Stimulated activated CD8-positive, alpha-beta memory T cell treated with anti-CD3 and anti-CD28 coated beads, Interleukin-15, amount 100 ng/mL, for 48 hours (primary cell): ENCODE measurements at regions not wholly inside any gene's neighbourhood (a gene's known extent, or its start where the extent isn't known, plus 50 kb on each side); places are given as distances from the start of the nearest gene placed in this dataset.

Experiments used
- DNase-seq, 2 donors: peaks; one replicate each; pipeline ENCODE4 v3.0.0-alpha.2; 2020; ENCODE audit warnings: low read depth in 2 of 2

DNA sequence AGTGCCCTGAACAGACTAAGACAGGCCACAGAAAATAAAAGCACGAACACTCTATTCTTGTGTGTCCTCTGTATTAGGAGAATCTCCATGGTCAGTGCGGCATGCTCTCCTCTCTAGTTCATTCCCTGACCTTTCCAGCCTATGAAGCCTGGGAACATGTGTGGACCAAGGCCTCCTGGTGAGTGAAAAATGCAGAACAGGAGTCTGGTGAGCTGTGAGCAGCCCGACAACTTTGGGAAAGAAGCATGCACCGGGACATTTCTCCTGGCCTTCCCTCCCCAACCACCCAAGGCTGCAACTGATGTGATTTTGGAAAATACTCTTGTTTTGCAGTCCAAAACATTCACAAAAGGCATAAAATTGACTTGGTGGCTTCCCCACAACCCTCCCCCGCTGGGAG is 878.3 kb upstream of the ID2 start:
- DNase-seq = no peak

- no peak for DNase-seq
Observed at GRCh38 chr2:7809640-7810039, 872.2 kb upstream of the ID2 start.

DNA sequence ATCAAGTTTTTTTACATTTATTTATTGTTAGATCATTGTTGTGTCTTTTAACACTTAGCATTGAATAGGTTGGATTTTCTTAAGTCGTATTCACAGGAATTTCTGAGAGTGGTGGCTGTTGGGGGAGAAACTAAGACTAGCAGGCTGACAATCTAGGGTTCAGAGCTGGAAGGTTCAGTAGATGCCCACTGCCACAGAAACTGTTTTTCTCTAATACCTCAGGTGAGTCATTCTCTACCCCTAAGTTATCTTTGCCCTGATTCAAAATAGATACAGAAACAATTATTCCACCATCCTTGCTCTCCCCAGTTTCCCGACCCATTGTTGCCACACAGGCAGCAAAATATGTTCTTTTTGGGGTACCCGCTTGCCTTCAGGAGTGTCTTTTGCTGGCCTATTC is 870.8 kb upstream of the ID2 start:
- no peak for DNase-seq

DNA sequence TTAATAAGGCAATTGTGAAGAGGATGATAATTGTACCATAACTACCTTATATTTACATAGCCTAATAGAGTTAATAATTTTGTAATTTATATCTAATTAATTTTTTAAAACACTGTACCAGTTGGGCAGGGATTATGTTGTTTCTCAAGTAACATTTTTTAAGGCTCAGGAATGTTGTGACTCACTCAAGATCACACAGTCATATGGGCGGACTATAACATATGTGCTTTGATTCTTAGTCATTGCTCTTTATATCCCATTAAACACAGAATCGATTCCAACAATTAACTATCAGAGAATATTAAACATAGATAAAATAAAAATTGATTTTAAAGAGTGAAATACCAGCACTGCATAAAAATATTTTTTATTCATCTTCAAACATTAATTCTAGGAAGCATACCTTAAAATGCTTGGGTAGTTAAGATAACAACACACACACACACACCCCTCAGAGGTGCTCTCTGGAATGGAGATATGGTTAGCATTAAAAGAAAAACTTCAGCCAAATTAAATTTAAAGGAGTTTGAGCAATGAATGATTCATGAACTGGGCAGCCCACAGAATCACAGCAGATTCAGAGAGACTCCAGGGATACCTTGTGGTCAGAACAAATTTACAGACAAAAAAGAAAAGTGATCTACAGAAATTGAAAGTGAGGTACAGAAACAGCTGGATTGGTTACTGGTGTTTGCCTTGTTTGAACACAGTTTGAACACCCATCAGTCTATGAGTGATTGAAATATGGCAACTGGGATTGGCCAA is 869.4 kb upstream of the ID2 start:
- DNase-seq = no peak

- DNase-seq = no peak
Observed at GRCh38 chr2:7813541-7814292, 868.1 kb upstream of the ID2 start.

DNA sequence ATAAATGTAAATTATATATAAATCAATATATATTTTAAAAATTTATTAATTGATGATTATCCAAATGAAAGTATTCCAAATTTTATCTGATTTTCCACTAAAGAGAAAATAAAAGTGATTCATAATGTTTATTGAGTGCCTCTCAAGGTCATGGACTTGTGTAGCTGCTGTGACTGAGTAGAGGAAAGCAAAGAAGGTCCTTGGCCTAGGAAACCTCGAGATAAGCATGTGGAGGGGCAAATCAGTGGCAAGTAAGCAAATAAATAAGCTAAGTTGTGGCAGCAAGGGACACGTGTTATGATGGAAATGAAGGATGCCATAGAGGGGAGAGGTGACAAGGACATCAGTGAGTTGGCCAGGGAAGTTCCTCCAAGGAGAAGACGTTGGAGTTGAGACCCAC is 866.1 kb upstream of the ID2 start:
- no peak for DNase-seq

GRCh38 chr2:7816233-7816632 is 865.6 kb upstream of the ID2 start:
- no peak for DNase-seq

DNA sequence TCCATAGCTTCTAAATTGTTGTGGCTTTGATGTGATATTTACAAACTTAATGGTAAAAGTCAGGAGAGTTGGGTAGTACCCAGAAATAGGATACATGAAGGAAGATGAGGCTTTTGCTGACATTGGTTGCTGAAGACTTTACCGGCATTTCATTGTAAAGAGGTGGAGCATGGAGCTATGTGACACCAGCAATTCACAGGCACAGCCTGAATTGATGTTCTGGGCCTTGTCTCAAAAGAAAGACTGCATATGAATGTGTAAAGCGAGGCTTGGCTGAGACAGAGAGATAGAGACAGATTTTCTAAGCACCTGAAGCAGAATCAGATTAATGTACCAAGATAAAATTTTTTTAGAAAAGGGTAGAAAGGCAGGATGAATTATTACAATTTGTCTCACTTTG is 864.9 kb upstream of the ID2 start:
- no peak for DNase-seq

GRCh38 chr2:7819316-7819715 is 862.5 kb upstream of the ID2 start:
- DNase-seq = no peak

GRCh38 chr2:7819850-7820249 is 862.0 kb upstream of the ID2 start:
- no peak for DNase-seq

DNA sequence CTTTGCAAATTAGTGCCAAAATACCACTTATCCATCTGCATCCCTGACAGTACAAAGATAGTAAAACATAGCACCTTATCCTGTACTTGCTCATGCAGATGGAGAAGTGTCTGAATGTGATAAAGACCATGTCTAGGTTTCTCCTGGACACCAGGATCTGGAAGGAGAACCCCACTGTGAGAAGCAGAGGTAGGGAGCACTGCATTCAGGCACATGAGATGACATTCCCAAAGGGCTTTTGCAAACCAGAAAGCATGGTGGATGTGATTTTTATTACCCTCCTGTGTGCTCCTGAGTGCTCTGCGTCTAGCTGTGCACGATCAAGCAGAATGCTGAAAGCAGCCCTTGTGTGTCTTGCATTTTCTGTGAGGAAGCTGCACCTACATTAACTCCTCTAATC is 857.6 kb upstream of the ID2 start:
- no peak for DNase-seq

DNA sequence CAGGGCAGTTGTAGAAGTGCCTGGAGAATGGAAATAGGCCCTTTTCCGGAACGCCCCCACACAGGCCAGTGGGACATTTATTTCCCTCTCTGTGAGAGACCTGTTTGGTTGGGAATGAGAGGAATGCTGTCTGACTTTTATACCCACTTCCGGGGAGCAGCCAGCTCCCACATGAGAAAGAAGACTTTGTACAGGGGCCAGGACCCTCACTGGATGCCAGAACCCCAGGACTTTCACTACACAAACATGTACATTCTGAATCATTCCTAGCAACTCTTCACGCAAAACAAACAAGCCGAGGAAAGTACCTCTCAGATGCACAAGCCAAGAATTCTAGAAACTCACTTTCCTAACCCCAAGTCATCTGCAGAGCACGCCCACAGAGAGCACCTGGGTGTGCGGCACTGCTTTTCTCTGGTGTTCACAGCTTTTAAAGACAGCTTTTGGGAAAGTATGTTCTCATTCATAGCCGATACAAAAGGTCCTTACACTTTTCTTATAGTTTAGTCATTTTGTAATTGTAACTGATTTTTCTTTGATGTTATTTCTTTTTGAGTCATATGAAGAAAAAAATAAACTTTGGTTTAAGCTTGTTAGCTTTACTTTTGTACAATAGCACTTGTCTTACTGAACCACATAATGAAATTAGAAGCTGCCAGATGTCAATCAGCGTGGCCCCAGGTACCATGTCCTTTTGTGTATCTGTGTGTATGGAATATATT is 856.1 kb upstream of the ID2 start:
- peak; percentile 34 to 68 for DNase-seq

- DNase-seq = no peak
Observed at GRCh38 chr2:7826656-7827055, 855.2 kb upstream of the ID2 start.

DNA sequence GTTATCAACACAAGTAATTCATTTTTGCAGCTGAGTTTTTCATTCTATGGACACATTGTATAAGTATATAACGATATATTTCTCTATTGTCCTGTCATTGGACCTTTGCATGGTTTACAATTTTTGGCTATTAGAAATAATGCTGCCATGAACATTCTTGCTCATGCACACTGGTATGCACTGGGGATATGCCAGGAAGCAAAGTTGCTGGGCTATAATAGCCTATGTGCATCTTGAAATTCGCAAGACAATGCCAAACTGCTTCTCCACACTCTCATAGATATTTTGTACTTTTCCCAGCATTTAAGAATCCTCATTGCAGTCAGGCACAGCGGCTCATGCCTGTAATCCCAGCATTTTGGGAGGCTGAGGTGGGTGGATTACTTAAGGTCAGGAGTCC is 852.6 kb upstream of the ID2 start:
- no peak for DNase-seq

- no peak for DNase-seq
Observed at GRCh38 chr2:7830616-7831015, 851.2 kb upstream of the ID2 start.

- DNase-seq = no peak
Observed at GRCh38 chr2:7835151-7835550, 846.7 kb upstream of the ID2 start.

DNA sequence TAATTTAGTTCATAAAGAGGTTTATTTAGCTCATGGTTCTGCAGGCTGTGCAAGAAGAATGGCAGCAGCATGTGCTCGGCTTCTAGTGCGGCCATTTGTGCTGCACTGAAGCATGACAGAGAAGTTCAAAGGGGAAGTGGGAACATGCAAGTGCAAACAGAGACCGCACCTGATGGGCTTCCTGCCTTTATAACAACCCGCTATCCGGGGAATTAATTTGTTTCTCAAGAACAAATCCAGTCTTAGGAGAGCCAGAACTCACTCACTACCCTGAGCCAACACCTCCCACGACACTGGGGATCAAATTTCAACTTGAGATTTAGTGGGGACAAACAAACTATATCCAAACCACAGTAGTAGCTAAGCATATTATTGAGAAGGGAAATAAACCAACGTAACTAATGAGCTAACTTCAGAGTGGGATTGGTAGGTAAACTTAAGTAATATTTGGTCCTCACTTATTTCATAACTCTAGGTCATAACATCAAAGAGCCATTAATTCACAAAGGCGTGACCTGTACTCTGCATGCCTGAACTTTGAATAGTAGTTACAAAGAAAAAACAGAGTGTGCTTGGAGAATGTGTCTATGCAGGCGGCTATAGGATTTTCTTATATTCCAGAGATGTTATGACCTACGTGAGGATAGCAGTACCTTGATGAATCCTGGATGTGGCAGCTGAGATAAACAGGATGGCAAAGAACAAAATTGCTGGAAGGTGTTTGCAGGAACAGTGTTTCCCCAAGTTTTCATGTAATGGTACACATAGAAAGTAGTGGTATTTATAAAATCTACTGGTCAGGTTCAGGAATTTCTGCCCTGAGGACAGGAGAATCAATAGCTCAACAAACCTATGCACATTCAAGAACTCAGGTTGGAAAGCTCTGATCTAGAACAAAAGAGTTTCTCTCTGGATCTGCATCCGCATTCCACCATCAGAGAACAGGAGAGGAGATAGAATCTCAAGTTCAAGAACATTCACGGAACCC is 845.9 kb upstream of the ID2 start:
- no peak for DNase-seq

- DNase-seq = no peak
Observed at GRCh38 chr2:7837237-7837760, 844.6 kb upstream of the ID2 start.

- no peak for DNase-seq
Observed at GRCh38 chr2:7838669-7839068, 843.2 kb upstream of the ID2 start.

DNA sequence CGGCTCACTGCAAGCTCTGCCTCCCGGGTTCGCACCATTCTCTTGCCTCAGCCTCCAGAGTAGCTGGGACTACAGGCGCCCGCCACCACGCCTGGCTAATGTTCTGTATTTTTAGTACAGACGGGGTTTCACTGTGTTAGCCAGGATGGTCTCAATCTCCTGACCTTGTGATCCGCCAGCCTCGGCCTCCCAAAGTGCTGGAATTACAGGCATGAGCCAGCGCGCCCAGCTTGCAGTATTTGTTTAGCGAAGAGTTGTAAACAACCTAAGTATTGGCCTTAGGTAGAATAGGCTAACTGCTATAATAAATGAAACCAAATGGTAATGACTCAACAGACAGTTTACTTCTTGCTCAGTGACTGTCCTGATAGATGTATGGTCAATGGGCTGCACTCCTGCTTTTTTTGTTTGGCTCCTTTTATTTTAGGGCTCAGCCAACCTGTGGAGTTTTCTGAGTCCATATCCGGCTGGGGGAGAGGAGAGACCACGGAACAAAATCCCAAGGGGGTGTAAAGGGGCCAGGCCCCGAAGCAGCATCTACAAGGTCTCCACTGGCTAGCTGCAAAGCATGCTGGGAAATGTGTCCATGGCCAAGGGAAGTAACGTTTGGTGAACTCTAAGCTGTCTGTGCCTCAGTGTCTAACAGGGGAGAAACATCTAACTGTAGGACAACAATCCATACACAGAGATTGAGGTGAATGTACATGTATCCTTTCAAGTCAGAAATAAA is 841.0 kb upstream of the ID2 start:
- no peak for DNase-seq

DNA sequence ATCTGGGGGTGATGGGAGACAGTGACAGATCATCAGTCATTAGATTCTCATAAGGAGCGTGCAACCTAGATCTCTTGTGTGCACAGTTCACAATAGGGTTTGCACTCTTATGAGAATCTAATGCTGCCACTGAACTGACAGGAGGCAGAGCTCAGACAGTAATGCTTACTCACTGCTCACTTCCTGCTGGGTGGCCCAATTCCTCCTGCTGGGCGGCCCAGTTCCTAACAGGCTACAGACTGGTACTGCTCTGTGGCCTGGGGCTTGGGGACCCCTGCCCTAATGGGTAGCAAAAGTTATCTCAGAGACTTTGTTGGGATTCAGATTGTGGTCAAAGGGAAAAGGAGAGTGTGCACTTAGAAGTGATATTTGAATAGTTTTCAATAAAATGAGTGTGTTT is 840.1 kb upstream of the ID2 start:
- DNase-seq = no peak
